A673 (cell line): ENCODE measurements at regions not wholly inside any gene's neighbourhood (a gene's known extent, or its start where the extent isn't known, plus 50 kb on each side); places are given as distances from the start of the nearest gene placed in this dataset.

Experiments used
- BruUV-seq: library from RNA; stranded (reverse); fragments of 400-500 nt; replicated peaks from 2 replicates; lab custom pipeline; 2021; lab: Mats Ljungman, UMichigan
- CTCF ChIA-PET: fragments of 300-600 bp; sonication (Branson Sonifier 250); formaldehyde crosslinking; loops from one replicate; lab custom pipeline; 2022; ENCODE audit warnings: antibody characterized with exemption; lab: Charles Lee
- POLR2A ChIA-PET: fragments of 300-600 bp; sonication (Branson Sonifier 250); formaldehyde crosslinking; loops from one replicate; lab custom pipeline; 2022; ENCODE audit warnings: antibody characterized with exemption; ENCODE audit not compliant: low non-redundant PET; lab: Charles Lee
- DNase-seq: peaks from one replicate; pipeline ENCODE4 v3.0.0-alpha.2; 2015; ENCODE audit warnings: low spot score
- H3K27ac ChIP-seq: fragments of 200-600 bp; sonication (generic); 2 replicates; pipeline ENCODE4 v1.5.1; 2016; ENCODE audit warnings: mixed run types, low read depth, mild to moderate bottlenecking, mixed read lengths, antibody characterized with exemption, low read length; ENCODE audit not compliant: poor library complexity, severe bottlenecking
- H3K27me3 ChIP-seq: fragments of 200-600 bp; sonication (generic); replicated peaks from 2 replicates; pipeline ENCODE4 v1.6.1; 2017; ENCODE audit warnings: mixed run types, low read depth, mild to moderate bottlenecking, mixed read lengths, antibody characterized with exemption, low read length; ENCODE audit not compliant: insufficient read depth, poor library complexity
- H3K36me3 ChIP-seq: fragments of 200-600 bp; sonication (generic); 2 replicates; pipeline ENCODE4 v1.6.1; 2016; ENCODE audit warnings: mixed run types, mild to moderate bottlenecking, mixed read lengths, antibody characterized with exemption, low read length; ENCODE audit not compliant: insufficient read depth, poor library complexity, severe bottlenecking
- H3K4me1 ChIP-seq: fragments of 200-600 bp; sonication (generic); 2 replicates; pipeline ENCODE4 v1.6.1; 2017; ENCODE audit warnings: mixed run types, mild to moderate bottlenecking, mixed read lengths, antibody characterized with exemption, low read length; ENCODE audit not compliant: insufficient read depth, poor library complexity, severe bottlenecking
- H3K4me3 ChIP-seq: fragments of 200-600 bp; sonication (generic); 2 replicates; pipeline ENCODE4 v1.5.1; 2016; ENCODE audit warnings: low read depth, mixed run types, mild to moderate bottlenecking, mixed read lengths, low read length; ENCODE audit not compliant: poor library complexity, severe bottlenecking
- H3K9me3 ChIP-seq: fragments of 200-600 bp; sonication (generic); 2 replicates; pipeline ENCODE4 v1.6.1; 2016; ENCODE audit warnings: mixed run types, low read depth, mild to moderate bottlenecking, mixed read lengths, antibody characterized with exemption, low read length; ENCODE audit not compliant: poor library complexity, severe bottlenecking
- CTCF ChIP-seq: fragments of 300-800, 200-600 bp; sonication (generic); conservative IDR thresholded peaks from 2 replicates; pipeline ENCODE4 v1.5.1; 2017; ENCODE audit warnings: low read depth, mild to moderate bottlenecking, antibody characterized with exemption, low read length, moderate library complexity, mixed read lengths
- EZH2 ChIP-seq: fragments of 200-600 bp; sonication (generic); IDR thresholded peaks from 2 replicates; pipeline ENCODE4 v1.6.1; 2017; ENCODE audit warnings: borderline replicate concordance, low read depth, mild to moderate bottlenecking, mixed read lengths, antibody characterized with exemption, low read length; ENCODE audit not compliant: poor library complexity, severe bottlenecking
- intact Hi-C: fragments of 100-400 bp; cut with micrococcal nuclease; formaldehyde crosslinking; loops from one replicate; pipeline ENCODE4 v1.10.0; 2022; ENCODE audit not compliant: unreplicated experiment

- Histone ChIP-seq H3K27ac (no peak overlapping the region), H3K4me1 (no peaks in the 10 kb centered on the region), H3K36me3 (no peaks in the 10 kb centered on the region), H3K9me3 (no peaks in the 10 kb centered on the region), H3K27me3 (no peaks in the 10 kb centered on the region), H3K4me3 (no peak overlapping the region)
- POLR2A ChIA-PET: no interaction called here
- CTCF ChIA-PET: no interaction called here
- intact Hi-C loops: no loop called here
- BruUV-seq: no TSS peak
- DNase-seq: no peak
- TF ChIP-seq CTCF: no peak
- TF ChIP-seq EZH2: no peak
Observed at GRCh38 chr5:128762661-128763306, 202.5 kb upstream of the SLC27A6 start.

- no peak overlapping the region for H3K27ac ChIP-seq
- POLR2A ChIA-PET: no interaction called here
- TF ChIP-seq CTCF (no peak), EZH2 (no peak)
- H3K9me3 ChIP-seq: no peaks in the 10 kb centered on the region
- H3K4me3 ChIP-seq: no peak overlapping the region
- BruUV-seq: no TSS peak
- H3K27me3 ChIP-seq: no peaks in the 10 kb centered on the region
- CTCF ChIA-PET: no interaction called here
- H3K4me1 ChIP-seq: no peaks in the 10 kb centered on the region
- intact Hi-C loops: no loop called here
- no peak for DNase-seq
- no peaks in the 10 kb centered on the region for H3K36me3 ChIP-seq
Observed at GRCh38 chr5:128763321-128763720, 202.0 kb upstream of the SLC27A6 start.

- Histone ChIP-seq H3K27ac (no peak overlapping the region), H3K9me3 (no peaks in the 10 kb centered on the region), H3K36me3 (no peaks in the 10 kb centered on the region), H3K4me3 (no peak overlapping the region), H3K4me1 (no peaks in the 10 kb centered on the region), H3K27me3 (no peaks in the 10 kb centered on the region)
- intact Hi-C loops: no loop called here
- TF ChIP-seq EZH2 (no peak), CTCF (no peak)
- ChIA-PET POLR2A (no interaction called here), CTCF (no interaction called here)
- BruUV-seq: no TSS peak
- no peak for DNase-seq
Observed at GRCh38 chr5:128764601-128765310, 200.5 kb upstream of the SLC27A6 start.
